C4-2B (cell line): ENCODE measurements at regions not wholly inside any gene's neighbourhood (a gene's known extent, or its start where the extent isn't known, plus 50 kb on each side); places are given as distances from the start of the nearest gene placed in this dataset.

Source experiments
- H3K27ac ChIP-seq: fragments of 450-650 bp; 2 replicates; pipeline ENCODE4 v1.5.1; 2017
- ZFX ChIP-seq: fragments of 450-650 bp; IDR thresholded peaks from 2 replicates; pipeline ENCODE4 v1.6.1; 2017
- TF ChIP-seq, protein P1 (sequence below): fragments of 450-650 bp; conservative IDR thresholded peaks from 2 replicates; pipeline ENCODE4 v1.5.1; 2017; ENCODE audit warnings: mild to moderate bottlenecking

- TF ChIP-seq ZFX, result no peak
- TF ChIP-seq, protein P1, sequence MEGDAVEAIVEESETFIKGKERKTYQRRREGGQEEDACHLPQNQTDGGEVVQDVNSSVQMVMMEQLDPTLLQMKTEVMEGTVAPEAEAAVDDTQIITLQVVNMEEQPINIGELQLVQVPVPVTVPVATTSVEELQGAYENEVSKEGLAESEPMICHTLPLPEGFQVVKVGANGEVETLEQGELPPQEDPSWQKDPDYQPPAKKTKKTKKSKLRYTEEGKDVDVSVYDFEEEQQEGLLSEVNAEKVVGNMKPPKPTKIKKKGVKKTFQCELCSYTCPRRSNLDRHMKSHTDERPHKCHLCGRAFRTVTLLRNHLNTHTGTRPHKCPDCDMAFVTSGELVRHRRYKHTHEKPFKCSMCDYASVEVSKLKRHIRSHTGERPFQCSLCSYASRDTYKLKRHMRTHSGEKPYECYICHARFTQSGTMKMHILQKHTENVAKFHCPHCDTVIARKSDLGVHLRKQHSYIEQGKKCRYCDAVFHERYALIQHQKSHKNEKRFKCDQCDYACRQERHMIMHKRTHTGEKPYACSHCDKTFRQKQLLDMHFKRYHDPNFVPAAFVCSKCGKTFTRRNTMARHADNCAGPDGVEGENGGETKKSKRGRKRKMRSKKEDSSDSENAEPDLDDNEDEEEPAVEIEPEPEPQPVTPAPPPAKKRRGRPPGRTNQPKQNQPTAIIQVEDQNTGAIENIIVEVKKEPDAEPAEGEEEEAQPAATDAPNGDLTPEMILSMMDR, result no peak
- H3K27ac ChIP-seq, result no peak overlapping the region
Measured at GRCh38 chr11:71201936-71202597, 50.3 kb downstream of the SHANK2 start.

DNA sequence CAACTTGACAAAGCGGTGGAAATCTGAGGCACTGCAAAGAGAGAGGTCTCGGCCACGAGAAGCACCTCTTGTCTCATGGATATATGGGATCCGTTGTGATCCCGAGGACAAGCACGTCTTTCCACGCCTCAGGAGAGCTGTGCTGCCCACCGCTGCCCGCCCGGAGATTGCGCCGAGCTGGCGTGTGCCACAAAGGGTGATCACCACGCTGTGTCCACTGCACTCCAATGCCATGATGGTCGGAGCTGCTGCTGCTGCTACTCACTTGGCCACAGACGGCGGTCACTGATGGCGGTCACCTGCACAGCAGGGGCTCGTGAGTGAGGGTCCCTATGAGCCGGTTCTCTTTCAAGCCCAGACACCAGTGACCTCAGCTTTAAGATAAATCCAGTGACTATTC is 51.1 kb downstream of the SHANK2 start:
- no peak for TF ChIP-seq ZFX
- TF ChIP-seq, protein P1, result no peak
- no peak overlapping the region for H3K27ac ChIP-seq

DNA sequence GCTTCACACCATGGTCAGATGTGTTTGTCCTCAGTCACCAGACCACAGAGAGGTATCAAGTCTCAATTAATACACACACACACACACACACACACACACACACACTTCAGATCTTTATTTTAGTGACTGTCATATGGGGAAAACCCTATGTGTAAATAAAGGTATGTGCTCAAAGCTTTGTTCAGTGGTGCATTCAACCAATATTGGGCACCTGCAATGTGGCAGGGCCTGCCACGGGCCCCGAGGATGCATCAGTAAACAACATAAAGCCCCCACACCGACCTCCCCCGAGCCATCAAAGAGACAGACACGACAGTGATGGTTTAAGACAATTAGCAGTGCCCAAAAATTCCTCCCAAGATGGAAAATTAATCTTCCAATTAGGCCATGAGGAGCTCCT is 51.6 kb downstream of the SHANK2 start:
- TF ChIP-seq ZFX, result no peak
- TF ChIP-seq, protein P1, result no peak
- H3K27ac ChIP-seq, result no peak overlapping the region

DNA sequence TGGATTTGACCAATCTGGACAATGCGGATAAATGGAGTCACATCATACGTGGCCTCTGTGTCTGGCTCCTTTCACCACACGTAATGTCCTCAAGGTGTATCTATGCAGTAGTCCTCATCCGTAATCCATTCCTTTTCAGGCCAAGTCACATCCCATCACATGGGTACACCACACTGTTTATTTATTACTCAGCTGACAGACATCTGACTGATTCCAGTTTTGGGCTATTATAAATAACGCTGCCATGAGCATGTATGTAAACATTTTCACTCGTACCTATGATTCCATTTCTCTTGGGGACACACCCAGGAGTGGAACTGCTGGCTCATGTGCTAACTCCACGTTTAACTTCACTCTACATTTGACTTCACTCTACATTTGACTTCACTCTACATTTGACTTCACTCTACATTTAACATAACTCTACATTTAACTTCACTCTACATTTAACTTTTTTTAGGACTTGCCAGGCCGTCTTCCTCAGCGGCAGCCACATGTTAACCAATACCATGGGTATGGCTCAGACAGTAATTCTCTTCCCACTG is 52.1 kb downstream of the SHANK2 start:
- TF ChIP-seq, protein P1, result no peak
- no peak for TF ChIP-seq ZFX
- H3K27ac ChIP-seq, result no peak overlapping the region

- H3K27ac ChIP-seq, result no peak overlapping the region
- TF ChIP-seq ZFX, result no peak
- TF ChIP-seq, protein P1, result no peak
Measured at GRCh38 chr11:71199226-71199820, 53.1 kb downstream of the SHANK2 start.

GRCh38 chr11:71198823-71199165 is 53.6 kb downstream of the SHANK2 start:
- no peak for TF ChIP-seq ZFX
- TF ChIP-seq, protein P1, result no peak
- H3K27ac ChIP-seq, result no peak overlapping the region

DNA sequence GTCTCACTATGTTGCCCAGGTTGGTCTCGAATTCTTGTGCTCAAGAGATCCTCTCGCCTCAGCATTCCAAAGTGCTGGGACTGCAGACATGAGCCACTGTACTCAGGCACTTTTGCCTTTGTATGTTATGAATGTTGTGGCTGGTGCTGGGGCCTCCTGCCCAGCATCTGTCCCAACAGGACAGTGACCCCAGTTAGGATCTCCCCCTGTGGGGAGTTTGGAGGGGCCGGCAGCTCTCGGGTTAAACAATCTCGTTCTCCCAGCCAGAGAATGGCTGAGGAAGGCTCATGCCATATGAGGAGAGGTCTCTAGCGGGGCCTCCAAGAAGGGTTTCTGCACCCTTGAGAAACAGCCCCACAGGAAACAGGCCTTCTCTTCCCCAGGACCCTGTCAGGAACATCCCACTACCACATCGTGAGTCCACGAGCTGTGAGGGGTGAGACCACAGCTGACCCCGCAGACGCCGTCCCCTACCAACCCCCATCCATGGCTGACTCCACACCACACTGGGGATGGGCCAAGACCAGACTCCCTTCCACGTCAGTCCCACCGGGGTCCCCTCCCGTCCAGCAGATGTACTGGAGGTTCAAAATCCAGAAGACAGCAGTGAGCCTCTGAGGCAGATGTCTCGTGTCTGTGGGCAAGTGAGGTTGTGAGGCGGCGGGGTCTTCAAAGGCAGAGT is 54.1 kb downstream of the SHANK2 start:
- TF ChIP-seq, protein P1, result no peak
- TF ChIP-seq ZFX, result no peak
- no peak overlapping the region for H3K27ac ChIP-seq
